ENCODE measurements at regions not wholly inside any gene's neighbourhood (a gene's known extent, or its start where the extent isn't known, plus 50 kb on each side); places are given as distances from the start of the nearest gene placed in this dataset.

DNA sequence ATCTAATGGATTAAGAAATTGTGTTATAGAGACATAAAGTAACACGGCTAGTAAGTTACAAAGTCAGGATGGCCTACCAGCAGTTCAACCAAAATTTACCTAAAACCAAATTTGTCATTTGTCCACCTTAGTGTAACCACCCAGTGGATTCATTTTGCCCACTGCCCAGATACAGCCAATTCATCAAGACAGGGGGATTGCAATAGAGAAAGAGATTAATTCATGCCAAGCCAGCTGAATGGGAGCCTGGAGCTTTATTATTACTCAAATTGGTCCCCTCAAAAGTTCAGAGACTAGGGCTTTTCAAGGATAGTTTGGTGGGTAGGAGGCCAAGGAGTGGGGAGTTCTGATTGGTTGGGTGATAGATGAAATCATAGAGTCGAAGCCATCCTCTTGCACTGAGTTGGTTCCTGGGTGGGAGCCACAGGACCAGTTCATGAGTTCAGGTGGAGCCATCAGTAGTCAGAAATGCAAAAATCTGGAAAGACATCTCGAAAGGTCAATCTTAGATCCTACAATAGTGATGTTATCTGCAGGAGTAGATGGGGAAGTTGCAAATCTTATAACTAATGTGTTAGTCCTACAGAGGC is 304.2 kb upstream of the CADM1 start:
- TF ChIP-seq EZH2 (IDR thresholded peaks at IDR 0.05; ENCODE audit: insufficient read depth, poor library complexity, severe bottlenecking) (no peak), EZH2phosphoT487 (IDR thresholded peaks at IDR 0.05; ENCODE audit: insufficient read depth, low read depth) (no peak)

Measured in GM23248 (cell line).